SK-N-MC (cell line): ENCODE measurements at regions not wholly inside any gene's neighbourhood (a gene's known extent, or its start where the extent isn't known, plus 50 kb on each side); places are given as distances from the start of the nearest gene placed in this dataset.
"Not testable (repeated sequence)": the region's sequence is repeated elsewhere in the genome, so short reads cannot be mapped to it uniquely, and the experiment has no call there.

Source experiments
- DNase-seq: peaks from one replicate; pipeline ENCODE4 v3.0.0-alpha.2; 2011; ENCODE audit warnings: low read depth, low spot score
- H3K27ac ChIP-seq: fragments of 200-600 bp; sonication (generic); 2 replicates; pipeline ENCODE4 v1.5.1; 2016; ENCODE audit warnings: mixed run types
- H3K36me3 ChIP-seq: fragments of 200-600 bp; sonication (generic); 2 replicates; pipeline ENCODE4 v1.6.1; 2017; ENCODE audit warnings: antibody characterized with exemption, low read length, mixed read lengths; ENCODE audit not compliant: insufficient read depth
- H3K4me3 ChIP-seq: fragments of 200-600 bp; sonication (generic); 2 replicates; pipeline ENCODE4 v1.5.1; 2016
- H3K9ac ChIP-seq: fragments of 200-600 bp; sonication (generic); 2 replicates; pipeline ENCODE4 v1.8.0; 2017; ENCODE audit warnings: mixed run types, mixed read lengths; ENCODE audit not compliant: insufficient read length
- H3K9me3 ChIP-seq: fragments of 200-600 bp; sonication (generic); 2 replicates; pipeline ENCODE4 v1.6.1; 2017; ENCODE audit warnings: low read depth, mild to moderate bottlenecking, antibody characterized with exemption, low read length, moderate library complexity, mixed read lengths
- EZH2 ChIP-seq: fragments of 200-600 bp; sonication (generic); IDR thresholded peaks from one replicate; pipeline ENCODE4 v1.6.1; 2017; ENCODE audit warnings: antibody characterized with exemption
- FOXP2 ChIP-seq: optimal IDR thresholded peaks from 2 replicates; pipeline ENCODE3; 2011; ENCODE audit warnings: mild to moderate bottlenecking, moderate library complexity; ENCODE audit not compliant: insufficient read depth; ENCODE audit errors: extremely low read length, control extremely low read depth
- POLR2AphosphoS5 ChIP-seq: IDR thresholded peaks from 2 replicates; pipeline ENCODE4 v1.6.1; 2012; ENCODE audit warnings: mild to moderate bottlenecking, low read depth, low read length, borderline replicate concordance

DNA sequence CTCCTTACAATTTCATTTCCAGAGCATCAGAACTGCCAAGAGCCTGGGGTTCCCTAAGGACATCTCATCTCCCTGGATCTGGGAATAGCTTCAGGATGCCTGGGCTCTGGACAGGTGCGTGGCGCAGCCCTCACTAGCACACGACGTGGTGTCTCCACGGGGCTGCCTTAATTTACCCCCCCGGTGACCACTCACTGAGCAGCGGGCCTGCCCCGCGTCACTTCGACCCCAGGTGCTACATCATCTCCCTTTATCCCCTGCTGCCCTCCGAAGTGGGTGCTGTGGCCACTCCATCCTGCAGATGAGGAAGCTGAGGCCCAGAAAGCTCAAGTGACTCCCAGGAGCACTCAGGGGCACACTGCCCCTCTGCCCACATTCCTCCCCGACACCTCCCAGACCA, 177.8 kb upstream of the SFSWAP start:
- H3K4me3 ChIP-seq: no peak overlapping the region

DNA sequence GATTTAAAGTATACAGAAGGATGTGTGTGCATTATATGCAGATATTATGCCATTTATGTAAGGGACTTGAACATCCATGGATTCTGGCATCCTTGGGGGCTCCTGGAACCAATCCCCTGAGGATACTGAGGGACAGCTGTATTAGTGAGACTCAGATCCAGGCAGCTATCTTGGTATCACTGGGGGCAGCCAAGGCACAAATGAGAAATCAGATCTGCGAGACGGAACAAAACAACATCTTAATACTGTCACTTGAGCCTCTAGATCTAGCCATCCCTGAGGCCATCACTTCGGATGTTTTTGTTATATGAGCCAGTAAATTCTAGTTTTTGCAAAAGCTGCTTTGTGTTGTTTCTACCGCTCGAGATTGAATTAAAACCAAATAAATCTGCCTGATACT, 175.1 kb upstream of the SFSWAP start:
- no peak overlapping the region for H3K4me3 ChIP-seq
- H3K36me3 ChIP-seq: no peaks in the 10 kb centered on the region
- DNase-seq: no peak
- no peak overlapping the region for H3K9ac ChIP-seq
- no peaks in the 10 kb centered on the region for H3K9me3 ChIP-seq
- TF ChIP-seq FOXP2 (no peak), POLR2AphosphoS5 (no peak), EZH2 (no peak)
- H3K27ac ChIP-seq: no peak overlapping the region

More for the DNA sequence above, 177.8 kb upstream of the SFSWAP start:
- DNase-seq: no peak
- no peak for TF ChIP-seq POLR2AphosphoS5
- TF ChIP-seq EZH2: no peak
- TF ChIP-seq FOXP2: no peak
- H3K9me3 ChIP-seq: no peaks in the 10 kb centered on the region
- H3K27ac ChIP-seq: no peak overlapping the region
- no peaks in the 10 kb centered on the region for H3K36me3 ChIP-seq
- no peak overlapping the region for H3K9ac ChIP-seq

DNA sequence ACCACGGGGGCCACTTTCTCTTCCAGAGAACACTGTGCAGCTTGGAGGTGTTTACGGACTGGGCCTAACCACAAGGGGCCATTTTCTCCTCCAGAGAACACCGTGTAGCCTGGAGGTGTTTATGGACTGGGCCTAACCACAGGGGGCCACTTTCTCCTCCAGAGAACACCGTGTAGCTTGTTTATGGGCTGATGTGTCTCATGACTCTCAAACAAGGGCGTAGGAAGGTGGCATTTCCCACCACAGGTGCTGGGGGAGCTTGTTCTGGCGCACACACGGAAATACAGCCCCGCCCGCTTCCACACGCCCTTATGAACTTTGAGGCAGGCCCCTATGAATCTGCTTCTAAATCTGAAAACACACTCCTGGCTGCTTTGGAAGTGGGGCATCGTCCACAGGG, 174.6 kb upstream of the SFSWAP start:
- DNase-seq: no peak
- Histone ChIP-seq H3K27ac (no peak overlapping the region), H3K9me3 (no peaks in the 10 kb centered on the region), H3K9ac (no peak overlapping the region), H3K4me3 (no peak overlapping the region), H3K36me3 (no peaks in the 10 kb centered on the region)
- TF ChIP-seq EZH2 (no peak), FOXP2 (no peak), POLR2AphosphoS5 (no peak)

DNA sequence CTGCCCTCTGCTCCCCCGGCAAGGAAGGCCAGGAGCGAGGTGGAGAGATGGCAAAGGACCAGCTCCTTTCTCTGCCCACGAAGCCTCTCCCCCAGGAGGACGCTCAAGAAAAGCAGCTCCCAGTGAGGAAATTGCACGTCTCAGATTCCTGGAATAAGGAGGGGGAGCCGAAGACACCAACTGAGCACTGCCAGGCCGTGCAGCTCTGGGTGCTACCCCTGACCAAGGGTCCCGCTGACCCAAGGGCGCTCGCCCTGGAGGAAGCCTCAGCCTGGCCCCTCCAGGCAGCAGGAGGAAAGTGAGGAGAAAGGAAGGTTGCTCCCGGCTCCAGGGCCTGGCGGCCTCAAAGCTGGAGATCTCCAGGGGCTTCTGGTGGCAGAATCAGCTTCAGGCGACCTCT, 174.1 kb upstream of the SFSWAP start:
- Histone ChIP-seq H3K36me3 (no peaks in the 10 kb centered on the region), H3K4me3 (no peak overlapping the region), H3K9me3 (no peaks in the 10 kb centered on the region), H3K27ac (no peak overlapping the region), H3K9ac (no peak overlapping the region)
- no peak for TF ChIP-seq FOXP2
- no peak for TF ChIP-seq EZH2
- TF ChIP-seq POLR2AphosphoS5: no peak
- no peak for DNase-seq

DNA sequence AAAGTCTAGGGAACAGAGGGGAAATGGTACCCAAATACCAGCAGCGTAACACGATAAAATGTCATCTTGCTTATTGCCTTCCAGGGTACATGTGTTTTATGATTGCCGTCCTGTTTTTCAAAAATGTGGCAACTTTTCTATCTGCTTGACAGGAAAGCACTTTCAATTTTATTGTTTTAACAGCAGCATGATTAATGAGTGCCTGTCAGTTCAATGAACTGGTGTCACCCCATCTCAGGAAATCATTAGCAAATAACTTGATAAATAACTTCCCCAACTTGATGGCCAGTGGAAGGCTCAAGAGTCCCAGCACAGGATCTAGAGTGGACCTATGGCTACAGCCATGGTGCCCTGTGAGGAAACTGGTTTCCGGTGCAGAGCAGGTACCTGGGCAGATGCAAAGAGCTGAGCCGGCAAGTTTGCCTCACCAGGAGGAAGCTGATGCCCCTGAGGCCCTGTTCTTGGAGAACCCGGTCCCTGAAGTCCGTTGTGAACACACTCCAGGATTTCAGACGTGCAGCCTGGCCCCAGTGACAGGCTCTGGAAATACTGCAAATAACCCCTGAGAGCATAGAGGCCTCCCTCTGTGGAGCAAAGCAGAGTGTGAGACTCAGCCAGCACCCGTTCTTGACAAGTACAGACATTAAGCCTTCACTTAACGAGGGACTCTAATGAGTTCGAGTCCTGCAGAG, 173.5 kb upstream of the SFSWAP start:
- TF ChIP-seq FOXP2: no peak
- TF ChIP-seq EZH2: peak; percentile 2
- Histone ChIP-seq H3K36me3 (no peaks in the 10 kb centered on the region), H3K9ac (no peak overlapping the region), H3K9me3 (no peaks in the 10 kb centered on the region), H3K4me3 (no peak overlapping the region), H3K27ac (no peak overlapping the region)
- DNase-seq: no peak

DNA sequence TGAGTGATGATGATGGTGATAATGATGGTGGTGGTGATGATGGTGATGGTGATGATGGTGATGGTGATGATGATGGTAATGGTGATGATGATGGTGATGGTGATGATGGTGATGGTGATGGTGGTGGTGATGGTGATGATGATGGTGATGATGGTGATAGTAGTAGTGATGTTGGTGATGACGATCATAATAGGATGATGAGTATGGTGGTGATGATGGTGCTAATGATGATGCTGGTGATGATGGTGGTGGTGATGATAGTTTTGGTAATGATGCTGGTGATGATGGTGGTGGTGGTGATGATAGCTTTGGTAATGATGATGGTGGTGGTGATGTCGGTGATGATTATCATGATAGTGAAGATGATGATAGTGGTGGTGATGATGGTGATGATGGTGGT, 171.5 kb upstream of the SFSWAP start:
- DNase-seq: no peak
- no peak overlapping the region for H3K9ac ChIP-seq
- H3K36me3 ChIP-seq: no peaks in the 10 kb centered on the region
- no peak overlapping the region for H3K4me3 ChIP-seq
- no peak overlapping the region for H3K27ac ChIP-seq
- TF ChIP-seq FOXP2 (no peak), POLR2AphosphoS5 (no peak), EZH2 (no peak)
- H3K9me3 ChIP-seq: no peaks in the 10 kb centered on the region

DNA sequence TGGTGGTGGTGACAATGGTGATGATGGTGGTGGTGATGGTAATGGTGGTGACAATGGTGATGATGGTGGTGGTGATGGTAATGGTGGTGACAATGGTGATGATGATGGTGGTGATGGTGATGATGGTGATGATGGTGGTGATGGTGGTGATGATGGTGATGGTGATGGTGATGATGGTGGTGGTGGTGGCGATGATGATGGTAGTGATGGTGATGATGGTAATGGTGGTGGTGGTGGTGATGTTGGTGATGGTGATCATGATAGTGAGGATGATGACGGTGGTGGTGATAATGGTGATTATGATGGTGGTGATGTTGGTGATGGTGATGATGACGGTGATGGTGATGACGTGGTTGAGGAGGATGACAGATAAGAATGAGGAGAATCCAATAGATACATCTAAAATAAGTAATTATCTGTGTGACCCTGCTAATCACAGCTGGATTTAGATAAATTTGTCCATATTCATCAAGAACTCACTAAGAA, 170.7 kb upstream of the SFSWAP start:
- H3K9ac ChIP-seq: no peak overlapping the region
- no peak overlapping the region for H3K27ac ChIP-seq
- H3K36me3 ChIP-seq: no peaks in the 10 kb centered on the region
- no peak for DNase-seq
- H3K9me3 ChIP-seq: no peaks in the 10 kb centered on the region
- TF ChIP-seq POLR2AphosphoS5 (no peak), EZH2 (no peak), FOXP2 (no peak)
- no peak overlapping the region for H3K4me3 ChIP-seq

DNA sequence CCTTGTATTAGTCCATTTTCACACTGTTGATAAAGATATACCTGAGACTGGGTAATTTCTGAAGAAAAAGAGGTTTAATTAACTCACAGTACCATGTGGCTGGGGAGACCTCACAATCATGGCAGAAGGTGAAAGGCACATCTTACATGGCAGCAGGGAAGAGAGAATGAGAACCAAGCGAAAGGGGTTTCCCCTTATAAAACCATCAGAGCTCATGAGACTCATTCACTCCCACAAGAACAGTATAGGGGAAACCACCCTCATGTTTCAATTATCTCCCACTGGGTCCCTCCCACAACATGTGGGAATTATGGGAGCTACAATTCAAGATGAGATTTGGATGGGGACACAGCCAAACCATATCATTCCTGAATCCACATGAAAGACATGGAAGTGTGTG, 169.4 kb upstream of the SFSWAP start:
- not testable (repeated sequence) for H3K27ac ChIP-seq

DNA sequence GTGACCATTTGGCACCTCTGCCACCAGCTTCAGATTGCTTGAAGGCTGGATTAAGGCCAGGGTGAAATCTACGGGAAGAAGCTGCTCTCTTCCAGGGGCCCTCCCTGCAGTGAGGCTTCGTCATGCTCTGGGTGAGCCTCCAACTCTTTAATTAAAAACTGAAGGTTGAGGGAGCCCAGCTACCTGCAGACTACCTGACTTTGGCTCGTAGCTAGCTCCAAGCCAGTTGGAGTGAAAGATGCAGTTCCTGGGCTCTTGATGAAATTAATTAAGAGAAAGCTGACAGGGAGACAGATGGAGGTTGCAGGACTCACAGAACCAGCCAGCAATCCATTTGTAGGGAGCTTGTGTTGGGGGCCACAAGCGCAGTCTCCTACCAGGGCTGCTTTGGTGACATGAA, 168.5 kb upstream of the SFSWAP start:
- TF ChIP-seq FOXP2: no peak
- H3K9me3 ChIP-seq: no peaks in the 10 kb centered on the region

More for the DNA sequence above, 169.4 kb upstream of the SFSWAP start:
- not testable (repeated sequence) for H3K9me3 ChIP-seq, H3K9ac ChIP-seq, DNase-seq, H3K4me3 ChIP-seq, H3K36me3 ChIP-seq

DNA sequence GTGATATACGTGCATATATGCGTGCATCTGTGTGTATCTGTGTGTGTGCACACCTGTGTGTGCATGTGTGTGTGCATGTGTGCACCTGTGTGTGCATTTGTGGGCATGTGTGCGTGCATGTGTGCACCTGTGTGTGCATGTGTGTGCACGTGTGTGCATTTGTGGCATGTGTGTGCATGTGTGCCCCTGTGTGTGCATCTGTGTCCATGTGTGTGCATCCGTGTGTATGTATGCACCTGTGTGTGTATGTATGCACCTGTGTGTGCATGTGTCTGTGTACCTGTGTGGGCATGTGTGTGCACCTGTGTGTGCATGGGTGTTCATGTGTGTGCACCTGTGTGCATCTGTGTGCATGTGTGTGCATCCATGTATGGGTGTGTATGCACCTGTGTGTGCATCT, 167.8 kb upstream of the SFSWAP start:
- Histone ChIP-seq H3K4me3 (no peak overlapping the region), H3K36me3 (no peaks in the 10 kb centered on the region), H3K27ac (no peak overlapping the region), H3K9me3 (no peaks in the 10 kb centered on the region), H3K9ac (no peak overlapping the region)
- TF ChIP-seq EZH2: no peak
- TF ChIP-seq FOXP2: no peak
- TF ChIP-seq POLR2AphosphoS5: no peak
- DNase-seq: no peak

More for the DNA sequence above, 168.5 kb upstream of the SFSWAP start:
- Histone ChIP-seq H3K4me3 (no peak overlapping the region), H3K9ac (no peak overlapping the region), H3K27ac (no peak overlapping the region), H3K36me3 (no peaks in the 10 kb centered on the region)
- no peak for DNase-seq
